K562 (cell line): ENCODE measurements at regions not wholly inside any gene's neighbourhood (a gene's known extent, or its start where the extent isn't known, plus 50 kb on each side); places are given as distances from the start of the nearest gene placed in this dataset.

Experiments
- ATAC-seq: fragments of 200-7000 bp; cut with Tn5 transposase; 3 replicates; pipeline ENCODE4 v1.9.1; 2020; ENCODE audit warnings: moderate library complexity
- BruUV-seq: library from RNA; stranded (reverse); fragments of 400-500 nt; replicated peaks from 2 replicates; lab custom pipeline; 2021; lab: Mats Ljungman, UMichigan
- CTCF ChIA-PET: fragments of 300-600 bp; formaldehyde crosslinking; extraction: SDS; loops from one replicate; lab custom pipeline; 2021; ENCODE audit warnings: low intra/inter-chr PET ratio; lab: Yijun Ruan, JAX
- POLR2A ChIA-PET: fragments of 300-600, 350-650 bp; sonication (Branson Sonifier 250); formaldehyde crosslinking; extraction: SDS; loops from one replicate; lab custom pipeline; 2021; ENCODE audit warnings: antibody characterized with exemption, inconsistent platforms; lab: Yijun Ruan, JAX
- DNase-seq, 4 experiments: peaks; one replicate each; pipeline versions ENCODE4 v3.0.0 to v3.0.0-alpha.2; 2011 to 2018; ENCODE audit warnings: low spot score in 3 of 4, mixed read lengths in 3 of 4; ENCODE audit errors: extremely low read depth in 1 of 4
- FAIRE-seq: peaks from 2 replicates; lab custom pipeline; 2011; peaks lifted over from hg19 to GRCh38; lab: Jason Lieb, UNC
- H2AFZ ChIP-seq: 2 replicates; pipeline ENCODE4 v1.6.0; 2011; ENCODE audit warnings: low read depth, low read length, control low read depth, inconsistent platforms
- H3K27ac ChIP-seq: fragments of 200-600 bp; 3 replicates; pipeline ENCODE4 v1.8.0; 2011; ENCODE audit warnings: low read depth, mild to moderate bottlenecking, control low read depth, inconsistent platforms, low read length, moderate library complexity, mixed read lengths; ENCODE audit errors: extremely low read depth
- H3K27me3 ChIP-seq, 2 experiments: fragments of 300-600 bp in 1 of 2; 2 replicates in 1 of 2; 3 replicates in 1 of 2; pipeline versions ENCODE4 v1.6.0 to v1.8.0; 2011; ENCODE audit warnings: inconsistent platforms in 2 of 2, low read length in 2 of 2, mild to moderate bottlenecking in 1 of 2, mixed read lengths in 1 of 2, moderate library complexity in 1 of 2; ENCODE audit not compliant: control insufficient read depth in 2 of 2, insufficient read depth in 2 of 2
- H3K36me3 ChIP-seq: fragments of 300-600 bp; 3 replicates; pipeline ENCODE4 v1.8.0; 2011; ENCODE audit warnings: mild to moderate bottlenecking, low read length, inconsistent platforms; ENCODE audit not compliant: control insufficient read depth, insufficient read depth
- H3K4me1 ChIP-seq, 2 experiments: fragments of 200-600 bp in 1 of 2; replicated peaks in 1 of 2; 2 replicates in 1 of 2; 3 replicates in 1 of 2; pipeline versions ENCODE4 v1.5.1 to v1.8.0; 2011; ENCODE audit warnings: inconsistent platforms in 2 of 2, low read length in 2 of 2, mild to moderate bottlenecking in 1 of 2, mixed read lengths in 1 of 2, moderate library complexity in 1 of 2; ENCODE audit not compliant: control insufficient read depth in 2 of 2, insufficient read depth in 2 of 2
- H3K4me2 ChIP-seq: 2 replicates; pipeline ENCODE4 v1.6.1; 2011; ENCODE audit warnings: low read length, control low read depth, inconsistent platforms, mixed read lengths; ENCODE audit not compliant: insufficient read depth
- H3K4me3 ChIP-seq: fragments of 200-600 bp; sonication (generic), shearing (Covaris generic); 2 replicates; pipeline ENCODE4 v1.5.1; 2016; ENCODE audit warnings: control low read depth, inconsistent platforms
- H3K79me2 ChIP-seq: fragments of 200-600 bp; 3 replicates; pipeline ENCODE4 v1.8.0; 2011; ENCODE audit warnings: low read length, inconsistent platforms; ENCODE audit not compliant: control insufficient read depth, insufficient read depth
- H3K9ac ChIP-seq, 2 experiments: 2 replicates each; pipeline versions ENCODE4 v1.6.0 to v1.6.1; 2011; ENCODE audit warnings: low read depth in 2 of 2, low read length in 2 of 2, control low read depth in 1 of 2, inconsistent platforms in 1 of 2, mild to moderate bottlenecking in 1 of 2, mixed read lengths in 1 of 2; ENCODE audit not compliant: insufficient read depth in 1 of 2
- H3K9me1 ChIP-seq: one replicate; pipeline ENCODE4 v1.6.0; 2011; ENCODE audit warnings: inconsistent platforms, mild to moderate bottlenecking, low read length, moderate library complexity; ENCODE audit not compliant: control insufficient read depth, insufficient read depth
- H3K9me3 ChIP-seq: replicated peaks from 2 replicates; pipeline ENCODE4 v1.5.1; 2011; ENCODE audit warnings: low read depth, low read length, inconsistent platforms; ENCODE audit not compliant: control insufficient read depth, insufficient read depth
- H4K20me1 ChIP-seq: replicated peaks from 2 replicates; pipeline ENCODE4 v1.6.1; 2011; ENCODE audit warnings: low read length, inconsistent platforms, mixed read lengths; ENCODE audit not compliant: control insufficient read depth, insufficient read depth
- ASH1L ChIP-seq: fragments of 450-650 bp; IDR thresholded peaks from 2 replicates; pipeline ENCODE4 v1.6.1; 2018; ENCODE audit warnings: borderline replicate concordance, mild to moderate bottlenecking, low read depth; ENCODE audit not compliant: partially characterized antibody
- ATF3 ChIP-seq, 2 experiments: fragments of 450-650 bp in 1 of 2; sonication (generic) in 1 of 2; formaldehyde crosslinking in 1 of 2; IDR thresholded peaks in 1 of 2; conservative IDR thresholded peaks in 1 of 2; 2 replicates each; pipeline versions ENCODE4 v1.6.1 to v1.8.1; 2016 to 2023; ENCODE audit warnings: mild to moderate bottlenecking in 2 of 2, moderate library complexity in 2 of 2, inconsistent platforms in 1 of 2, missing genetic modification reagents in 1 of 2
- ATF4 ChIP-seq: fragments of 450-650 bp; formaldehyde crosslinking; IDR thresholded peaks from 2 replicates; pipeline ENCODE4 v1.4.0; 2022; ENCODE audit warnings: mild to moderate bottlenecking, moderate library complexity
- CEBPG ChIP-seq, 3 experiments: fragments of 200-800 bp in 1 of 3; sonication (Bioruptor generic) in 1 of 3; sonication (generic) in 1 of 3; formaldehyde crosslinking in 1 of 3; IDR thresholded peaks in 2 of 3; conservative IDR thresholded peaks in 1 of 3; 2 replicates each; pipeline versions ENCODE4 v1.6.1 to v1.8.0; 2016 to 2022; ENCODE audit warnings: missing compliant biosample characterization in 2 of 3, missing genetic modification characterization in 2 of 3, mild to moderate bottlenecking in 1 of 3, missing genetic modification reagents in 1 of 3
- KAT8 ChIP-seq: fragments of 450-650 bp; IDR thresholded peaks from 2 replicates; pipeline ENCODE4 v1.6.1; 2016; ENCODE audit warnings: low read depth, mild to moderate bottlenecking
- L3MBTL2 ChIP-seq: fragments of 450-650 bp; IDR thresholded peaks from 2 replicates; pipeline ENCODE4 v1.6.1; 2016; ENCODE audit warnings: mild to moderate bottlenecking, moderate library complexity
- MCM2 ChIP-seq: fragments of 450-650 bp; IDR thresholded peaks from 2 replicates; pipeline ENCODE4 v1.6.1; 2017; ENCODE audit warnings: low read depth, mild to moderate bottlenecking
- POLR2H ChIP-seq: IDR thresholded peaks from 2 replicates; pipeline ENCODE4 v1.6.1; 2016; ENCODE audit warnings: missing genetic modification characterization, low read depth, mild to moderate bottlenecking, control low read depth, missing compliant biosample characterization, moderate library complexity
- TRIM24 ChIP-seq, 2 experiments: fragments of 450-650 bp; IDR thresholded peaks; 2 replicates each; pipeline ENCODE4 v1.6.1; 2016
- ZNF395 ChIP-seq: fragments of 200-800 bp; sonication (Bioruptor generic); IDR thresholded peaks from 2 replicates; pipeline ENCODE4 v1.6.1; 2017; ENCODE audit warnings: missing genetic modification characterization, missing compliant biosample characterization
- ZNF668 ChIP-seq: fragments of 250-450 bp; sonication (Bioruptor Pico); IDR thresholded peaks from 2 replicates; pipeline ENCODE4 v1.8.0; 2022; ENCODE audit warnings: mild to moderate bottlenecking, inconsistent platforms
- ZSCAN32 ChIP-seq: fragments of 450-650 bp; formaldehyde crosslinking; IDR thresholded peaks from 2 replicates; pipeline ENCODE4 v1.4.0; 2020; ENCODE audit warnings: mild to moderate bottlenecking, moderate library complexity
- WGBS: fragments of 100-300 bp; shearing (Covaris generic); methylation state at CpG from one replicate; pipeline ENCODE4 v1.1.6; 2016; ENCODE audit warnings: low coverage, mixed read lengths; ENCODE audit not compliant: insufficient coverage; ENCODE audit errors: missing lambda C conversion rate; 5-methylcytosine and 5-hydroxymethylcytosine counted together
- in situ Hi-C: fragments of 300-500 bp; cut with MboI; formaldehyde crosslinking; loops from 4 replicates; pipeline ENCODE4 v1.15.0; 2018; ENCODE audit warnings: inconsistent platforms, mixed read lengths
- intact Hi-C: fragments of 100-400 bp; cut with micrococcal nuclease; formaldehyde crosslinking; loops from 2 replicates; pipeline ENCODE4 v1.14.2; 2022

- CTCF ChIA-PET = no interaction called here
- no TSS peak for BruUV-seq
- no peak overlapping the region for H3K9ac ChIP-seq
- in situ Hi-C loops = no loop called here
- FAIRE-seq = no peak
- H3K4me1 ChIP-seq = no peaks in the 10 kb centered on the region; a peak in 1 of 5 replicates
- no peak overlapping the region for H2AFZ ChIP-seq
- H3K79me2 ChIP-seq = no peaks in the 10 kb centered on the region
- 7% methylated on average over 5 of the region's 5 CpGs for WGBS
- no peak overlapping the region for H3K4me2 ChIP-seq
- H3K9me3 ChIP-seq = no peaks in the 10 kb centered on the region
- no peak overlapping the region for H3K4me3 ChIP-seq
- ATAC-seq = no peak
- H3K36me3 ChIP-seq = no peaks in the 10 kb centered on the region
- H3K9me1 ChIP-seq = no peaks in the 10 kb centered on the region
- H4K20me1 ChIP-seq = no peaks in the 10 kb centered on the region
- POLR2A ChIA-PET = no interaction called here
- no peak for TF ChIP-seq KAT8
- 0 out of 2 replicates have a peak, but pooled peaks have one; percentile 57 for TF ChIP-seq ZSCAN32 (CRISPR knock-in tag)
- no peak for TF ChIP-seq MCM2
- peak; percentile 57; the same call in 1 of the 2 replicates for TF ChIP-seq POLR2H
- peak; percentile 9; the same call in 1 of the 2 replicates for TF ChIP-seq ZNF668
- peak; percentile 66 to 68; a peak in 2 of 4 replicates for TF ChIP-seq TRIM24 (IDR thresholded peaks at IDR 0.05)
- TF ChIP-seq ATF4 (CRISPR knock-in tag) = peak; percentile 89
- TF ChIP-seq ZNF395 (CRISPR knock-in tag) = peak; percentile 62; the same call in 1 of the 2 replicates
- TF ChIP-seq ASH1L = no peak
- 0 out of 2 replicates have a peak, but pooled peaks have one; percentile 17 for TF ChIP-seq CEBPG (CRISPR knock-in tag; IDR thresholded peaks at IDR 0.05)
- TF ChIP-seq CEBPG (tag; conservative IDR thresholded peaks at IDR 0.05 in 1 of 2, IDR thresholded peaks at IDR 0.05 in 1 of 2) = peak; percentile 93
- TF ChIP-seq ATF3 (IDR thresholded peaks at IDR 0.05) = 0 out of 2 replicates have a peak, but pooled peaks have one; percentile 20
- TF ChIP-seq ATF3 (CRISPR knock-in tag; conservative IDR thresholded peaks at IDR 0.05) = no peak
- peak; percentile 25; the same call in 1 of the 2 replicates for TF ChIP-seq L3MBTL2
- H3K27me3 ChIP-seq = no peaks in the 10 kb centered on the region
- intact Hi-C loops = no loop called here
- H3K27ac ChIP-seq = no peak overlapping the region
- peak in 1 of 4 experiments; percentile 1 for DNase-seq
Observed at GRCh38 chr7:20964281-20964918, 177.7 kb upstream of the SP8 start.
